WTC11 (cell line): ENCODE measurements at regions not wholly inside any gene's neighbourhood (a gene's known extent, or its start where the extent isn't known, plus 50 kb on each side); places are given as distances from the start of the nearest gene placed in this dataset.

Source experiments
- ATAC-seq: fragments of 200-7000 bp; cut with Tn5 transposase; 2 replicates; pipeline ENCODE4 v1.10.0; 2021; ENCODE audit warnings: mild to moderate bottlenecking, moderate library complexity
- CTCF ChIA-PET: fragments of 300-600 bp; sonication (Branson Sonifier 250); formaldehyde crosslinking; loops from one replicate; lab custom pipeline; 2021; ENCODE audit warnings: antibody characterized with exemption; lab: Charles Lee
- POLR2A ChIA-PET: fragments of 350-600 bp; sonication (Branson Sonifier 250); formaldehyde crosslinking; loops from one replicate; lab custom pipeline; 2021; ENCODE audit warnings: antibody characterized with exemption; lab: Charles Lee
- DNase-seq: peaks from one replicate; pipeline ENCODE4 v3.0.0; 2021; ENCODE audit warnings: low spot score
- H3K27ac Mint-ChIP-seq: 2 replicates; pipeline ENCODE4 v1.8.0; 2021; ENCODE audit warnings: mixed read lengths
- H3K27me3 Mint-ChIP-seq: 2 replicates; pipeline ENCODE4 v1.8.0; 2021; ENCODE audit warnings: low read depth, mild to moderate bottlenecking, moderate library complexity, mixed read lengths
- H3K36me3 Mint-ChIP-seq: 2 replicates; pipeline ENCODE4 v1.8.0; 2021; ENCODE audit warnings: mixed read lengths
- H3K4me1 Mint-ChIP-seq: 2 replicates; pipeline ENCODE4 v1.8.0; 2022; ENCODE audit warnings: mixed read lengths
- H3K4me3 Mint-ChIP-seq: 2 replicates; pipeline ENCODE4 v1.8.0; 2021; ENCODE audit warnings: mild to moderate bottlenecking, moderate library complexity, mixed read lengths
- H3K9me3 Mint-ChIP-seq: 2 replicates; pipeline ENCODE4 v1.8.0; 2021; ENCODE audit warnings: mixed read lengths
- AR ChIP-seq: fragments of 250-450 bp; sonication (Bioruptor Pico); IDR thresholded peaks from 2 replicates; pipeline ENCODE4 v1.9.0; 2021; ENCODE audit warnings: mild to moderate bottlenecking
- ATF6 ChIP-seq: sonication (generic); formaldehyde crosslinking; IDR thresholded peaks from 2 replicates; pipeline ENCODE4 v1.8.1; 2023; ENCODE audit warnings: mild to moderate bottlenecking, missing genetic modification reagents
- CTCF ChIP-seq: fragments of 200-600 bp; IDR thresholded peaks from 2 replicates; pipeline ENCODE4 v1.8.0; 2022; ENCODE audit warnings: antibody characterized with exemption
- EMX1 ChIP-seq: fragments of 250-450 bp; sonication (Bioruptor Pico); IDR thresholded peaks from 2 replicates; pipeline ENCODE4 v1.8.0; 2021; ENCODE audit warnings: mild to moderate bottlenecking
- IRF2 ChIP-seq: sonication (generic); formaldehyde crosslinking; IDR thresholded peaks from 2 replicates; pipeline ENCODE4 v1.8.0; 2022; ENCODE audit warnings: low read depth, missing genetic modification reagents, borderline replicate concordance
- MXD4 ChIP-seq: fragments of 250-450 bp; sonication (Bioruptor Pico); IDR thresholded peaks from 2 replicates; pipeline ENCODE4 v1.8.0; 2021; ENCODE audit warnings: mild to moderate bottlenecking, moderate library complexity, borderline replicate concordance
- PREB ChIP-seq: sonication (generic); formaldehyde crosslinking; IDR thresholded peaks from 2 replicates; pipeline ENCODE4 v1.8.1; 2022; ENCODE audit warnings: mild to moderate bottlenecking, missing genetic modification reagents, moderate library complexity, borderline replicate concordance
- RORB ChIP-seq: fragments of 250-450 bp; sonication (Bioruptor Pico); IDR thresholded peaks from 2 replicates; pipeline ENCODE4 v1.9.0; 2021; ENCODE audit warnings: mild to moderate bottlenecking
- ZBTB43 ChIP-seq: sonication (generic); formaldehyde crosslinking; IDR thresholded peaks from 2 replicates; pipeline ENCODE4 v1.8.1; 2023; ENCODE audit warnings: mild to moderate bottlenecking, missing genetic modification reagents
- ZMAT4 ChIP-seq: fragments of 250-450 bp; sonication (Bioruptor Pico); IDR thresholded peaks from 2 replicates; pipeline ENCODE4 v1.9.0; 2021; ENCODE audit warnings: mild to moderate bottlenecking
- ZNF138 ChIP-seq: sonication (generic); formaldehyde crosslinking; conservative IDR thresholded peaks from 2 replicates; pipeline ENCODE4 v1.8.1; 2022; ENCODE audit warnings: mild to moderate bottlenecking, moderate library complexity, missing genetic modification reagents
- ZNF532 ChIP-seq: fragments of 250-450 bp; sonication (Bioruptor Pico); IDR thresholded peaks from 2 replicates; pipeline ENCODE4 v1.9.0; 2021; ENCODE audit warnings: mild to moderate bottlenecking, borderline replicate concordance

GRCh38 chr10:123326674-123327073 is 172.5 kb downstream of the BUB3 start (continued):
- TF ChIP-seq CTCF: no peak
- TF ChIP-seq ATF6 (CRISPR knock-in tag): no peak
- no peak for TF ChIP-seq PREB
- no peak for TF ChIP-seq AR
- TF ChIP-seq IRF2 (CRISPR knock-in tag): no peak
- TF ChIP-seq, all 79 proteins: peak for 0

- DNase-seq: no peak
- no peak overlapping the region for H3K4me3 Mint-ChIP-seq
- H3K27ac Mint-ChIP-seq: no peak overlapping the region
- ATAC-seq: no peak
- no peaks in the 10 kb centered on the region for H3K27me3 Mint-ChIP-seq
- TF ChIP-seq ZMAT4 (CRISPR knock-in tag) (no peak), EMX1 (CRISPR knock-in tag) (no peak), MXD4 (CRISPR knock-in tag) (no peak), ZNF138 (no peak), ZBTB43 (no peak), RORB (no peak), ZNF532 (CRISPR knock-in tag) (no peak)
- TF ChIP-seq, all 79 proteins: peak for 0
- ChIA-PET POLR2A (no interaction called here), CTCF (no interaction called here)
- Mint-ChIP-seq H3K4me1 (peaks cover 6% of the 10 kb centered on the region), H3K36me3 (peaks cover 15% of the 10 kb centered on the region), H3K9me3 (peaks cover 38% of the 10 kb centered on the region)
These were observed 173.2 kb downstream of the BUB3 start for GRCh38 chr10:123327450-123327849.
